ENCODE measurements at regions not wholly inside any gene's neighbourhood (a gene's known extent, or its start where the extent isn't known, plus 50 kb on each side); places are given as distances from the start of the nearest gene placed in this dataset.
"Not testable (repeated sequence)": the region's sequence is repeated elsewhere in the genome, so short reads cannot be mapped to it uniquely, and the experiment has no call there.

GRCh38 chr2:236376566-236377244, 112.5 kb upstream of the ASB18 start:
- TF ChIP-seq EZH2phosphoT487 (conservative IDR thresholded peaks at IDR 0.05; ENCODE audit: low read length): no peak
- no peak for TF ChIP-seq CTCF (IDR thresholded peaks at IDR 0.05; ENCODE audit: insufficient read depth, low read length, poor library complexity, severe bottlenecking)
- Histone ChIP-seq H4K20me1 (ENCODE audit: low read depth, low read length) (no peaks in the 10 kb centered on the region), H3K4me3 (ENCODE audit: insufficient read depth, low read length, poor library complexity, severe bottlenecking) (no peak overlapping the region), H3K27ac (ENCODE audit: low read depth, low read length) (no peak overlapping the region), H3K27me3 (ENCODE audit: low read length) (no peaks in the 10 kb centered on the region), H3K9me3 (ENCODE audit: insufficient read depth, low read length) (no peaks in the 10 kb centered on the region), H3K79me2 (ENCODE audit: insufficient read depth, low read length) (no peaks in the 10 kb centered on the region), H3F3A (ENCODE audit: insufficient read depth) (no peaks in the 10 kb centered on the region), H3K4me2 (ENCODE audit: low read depth, low read length, poor library complexity, severe bottlenecking) (no peak overlapping the region), H2AFZ (ENCODE audit: low read depth, low read length, severe bottlenecking) (no peak overlapping the region), H3K36me3 (ENCODE audit: low read length) (no peaks in the 10 kb centered on the region), H3K9me2 (replicated peaks; ENCODE audit: insufficient read depth, low read length) (no peaks in the 10 kb centered on the region), H3K9ac (ENCODE audit: low read length) (no peak overlapping the region)

DNA sequence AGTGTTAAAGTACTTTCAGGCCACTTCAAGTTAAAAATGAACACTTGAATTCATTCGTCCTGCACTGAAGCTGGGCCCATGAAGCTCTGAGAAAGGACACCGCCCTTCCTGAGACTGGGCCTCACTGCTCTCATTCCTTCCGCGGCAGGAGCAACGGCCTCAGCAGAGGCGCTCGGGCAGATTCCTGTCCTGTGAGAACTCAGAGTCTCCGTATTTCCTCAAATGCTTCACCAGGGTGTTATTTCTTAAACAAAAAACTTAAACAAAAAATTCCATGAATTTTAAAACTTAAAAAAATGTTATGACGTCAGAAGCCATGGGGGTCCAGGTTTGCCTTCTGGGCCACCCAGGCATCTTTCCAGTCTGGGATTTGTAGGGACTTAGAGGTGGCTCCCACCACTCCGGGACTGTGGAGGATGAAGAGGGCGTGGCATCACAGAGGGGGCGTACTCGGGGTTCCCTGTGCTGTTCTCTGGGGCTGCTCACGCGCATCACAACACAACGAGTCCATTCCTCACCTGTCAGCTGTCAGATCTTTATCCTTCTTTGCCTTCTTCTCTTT, 115.9 kb upstream of the ASB18 start:
- H3F3A ChIP-seq (ENCODE audit: insufficient read depth): no peaks in the 10 kb centered on the region
- H4K20me1 ChIP-seq (ENCODE audit: low read depth, low read length): no peaks in the 10 kb centered on the region
- H2AFZ ChIP-seq (ENCODE audit: low read depth, low read length, severe bottlenecking): no peak overlapping the region
- no peaks in the 10 kb centered on the region for H3K36me3 ChIP-seq (ENCODE audit: low read length)
- no peaks in the 10 kb centered on the region for H3K9me2 ChIP-seq (replicated peaks; ENCODE audit: insufficient read depth, low read length)
- TF ChIP-seq EZH2phosphoT487 (conservative IDR thresholded peaks at IDR 0.05; ENCODE audit: low read length): no peak
- TF ChIP-seq CTCF (IDR thresholded peaks at IDR 0.05; ENCODE audit: insufficient read depth, low read length, poor library complexity, severe bottlenecking): no peak
- no peak overlapping the region for H3K9ac ChIP-seq (ENCODE audit: low read length)
- H3K4me2 ChIP-seq (ENCODE audit: low read depth, low read length, poor library complexity, severe bottlenecking): no peak overlapping the region
- H3K9me3 ChIP-seq (ENCODE audit: insufficient read depth, low read length): no peaks in the 10 kb centered on the region
- H3K4me3 ChIP-seq (ENCODE audit: insufficient read depth, low read length, poor library complexity, severe bottlenecking): no peak overlapping the region
- H3K27me3 ChIP-seq (ENCODE audit: low read length): no peaks in the 10 kb centered on the region
- no peak overlapping the region for H3K27ac ChIP-seq (ENCODE audit: low read depth, low read length)
- no peaks in the 10 kb centered on the region for H3K79me2 ChIP-seq (ENCODE audit: insufficient read depth, low read length)

- H3K4me2 ChIP-seq (ENCODE audit: low read depth, low read length, poor library complexity, severe bottlenecking); H3K79me2 ChIP-seq (ENCODE audit: insufficient read depth, low read length); H3K4me3 ChIP-seq (ENCODE audit: insufficient read depth, low read length, poor library complexity, severe bottlenecking): not testable (repeated sequence)
These were observed 117.0 kb upstream of the ASB18 start for GRCh38 chr2:236381253-236381652.

DNA sequence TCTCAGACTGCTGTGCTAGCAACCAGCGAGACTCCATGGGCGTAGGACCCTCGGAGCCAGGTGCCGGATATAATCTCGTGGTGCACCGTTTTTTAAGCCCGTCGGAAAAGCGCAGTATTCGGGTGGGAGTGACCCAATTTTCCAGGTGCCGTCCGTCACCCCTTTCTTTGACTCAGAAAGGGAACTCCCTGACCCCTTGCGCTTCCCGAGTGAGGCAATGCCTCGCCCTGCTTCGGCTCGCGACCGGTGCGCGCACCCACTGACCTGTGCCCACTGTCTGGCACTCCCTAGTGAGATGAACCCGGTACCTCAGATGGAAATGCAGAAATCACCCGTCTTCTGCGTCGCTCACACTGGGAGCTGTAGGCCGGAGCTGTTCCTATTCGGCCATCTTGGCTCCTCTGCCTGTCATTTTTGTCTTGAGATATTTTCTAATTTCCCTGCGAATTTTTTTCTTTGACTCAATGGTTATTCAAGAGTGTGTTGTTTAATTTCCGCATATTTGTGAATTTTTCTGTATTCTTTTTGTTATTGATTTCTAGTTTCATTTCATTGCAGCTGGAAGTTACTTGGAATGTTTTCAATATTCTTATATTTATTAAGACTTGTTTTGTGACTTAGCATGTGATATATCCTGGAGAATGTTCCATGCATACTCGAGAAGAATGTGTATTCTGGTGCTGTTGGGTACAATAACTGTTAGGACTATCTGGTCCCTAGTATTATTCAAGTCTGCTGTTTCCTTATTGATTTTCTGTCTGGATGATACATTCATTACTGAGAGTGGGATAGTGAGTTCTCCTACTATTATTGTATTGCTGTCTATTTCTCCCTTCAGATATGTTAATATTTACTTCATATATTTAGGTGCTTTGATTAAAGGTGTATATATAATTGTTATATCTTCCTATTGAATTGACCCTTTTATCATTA, 125.3 kb upstream of the ASB18 start:
- not testable (repeated sequence) for H3K36me3 ChIP-seq (ENCODE audit: low read length); H3K27ac ChIP-seq (ENCODE audit: low read depth, low read length); H3K4me3 ChIP-seq (ENCODE audit: insufficient read depth, low read length, poor library complexity, severe bottlenecking); H3K79me2 ChIP-seq (ENCODE audit: insufficient read depth, low read length); H3K27me3 ChIP-seq (ENCODE audit: low read length); H3K4me2 ChIP-seq (ENCODE audit: low read depth, low read length, poor library complexity, severe bottlenecking); H3K9me3 ChIP-seq (ENCODE audit: insufficient read depth, low read length); H2AFZ ChIP-seq (ENCODE audit: low read depth, low read length, severe bottlenecking); H3K9me2 ChIP-seq (replicated peaks; ENCODE audit: insufficient read depth, low read length); H3K9ac ChIP-seq (ENCODE audit: low read length); H3F3A ChIP-seq (ENCODE audit: insufficient read depth); H4K20me1 ChIP-seq (ENCODE audit: low read depth, low read length)

More at GRCh38 chr2:236381253-236381652, 117.0 kb upstream of the ASB18 start:
- not testable (repeated sequence) for H3K36me3 ChIP-seq (ENCODE audit: low read length); H3K9me3 ChIP-seq (ENCODE audit: insufficient read depth, low read length); H3K9ac ChIP-seq (ENCODE audit: low read length); H2AFZ ChIP-seq (ENCODE audit: low read depth, low read length, severe bottlenecking); H3K27ac ChIP-seq (ENCODE audit: low read depth, low read length); H3K9me2 ChIP-seq (replicated peaks; ENCODE audit: insufficient read depth, low read length); H4K20me1 ChIP-seq (ENCODE audit: low read depth, low read length); H3K27me3 ChIP-seq (ENCODE audit: low read length); H3F3A ChIP-seq (ENCODE audit: insufficient read depth)
